A549 (cell line): ENCODE measurements at regions not wholly inside any gene's neighbourhood (a gene's known extent, or its start where the extent isn't known, plus 50 kb on each side); places are given as distances from the start of the nearest gene placed in this dataset.

Experiments
- SMC3 ChIP-seq: fragments of >200 bp; sonication (Bioruptor Twin); formaldehyde crosslinking; IDR thresholded peaks from 3 replicates; pipeline ENCODE4 v1.6.1; 2018; ENCODE audit warnings: inconsistent platforms
- TF ChIP-seq, protein P1 (sequence below): fragments of >200 bp; sonication (Bioruptor Twin); formaldehyde crosslinking; IDR thresholded peaks from 3 replicates; pipeline ENCODE4 v1.5.1; 2016

DNA sequence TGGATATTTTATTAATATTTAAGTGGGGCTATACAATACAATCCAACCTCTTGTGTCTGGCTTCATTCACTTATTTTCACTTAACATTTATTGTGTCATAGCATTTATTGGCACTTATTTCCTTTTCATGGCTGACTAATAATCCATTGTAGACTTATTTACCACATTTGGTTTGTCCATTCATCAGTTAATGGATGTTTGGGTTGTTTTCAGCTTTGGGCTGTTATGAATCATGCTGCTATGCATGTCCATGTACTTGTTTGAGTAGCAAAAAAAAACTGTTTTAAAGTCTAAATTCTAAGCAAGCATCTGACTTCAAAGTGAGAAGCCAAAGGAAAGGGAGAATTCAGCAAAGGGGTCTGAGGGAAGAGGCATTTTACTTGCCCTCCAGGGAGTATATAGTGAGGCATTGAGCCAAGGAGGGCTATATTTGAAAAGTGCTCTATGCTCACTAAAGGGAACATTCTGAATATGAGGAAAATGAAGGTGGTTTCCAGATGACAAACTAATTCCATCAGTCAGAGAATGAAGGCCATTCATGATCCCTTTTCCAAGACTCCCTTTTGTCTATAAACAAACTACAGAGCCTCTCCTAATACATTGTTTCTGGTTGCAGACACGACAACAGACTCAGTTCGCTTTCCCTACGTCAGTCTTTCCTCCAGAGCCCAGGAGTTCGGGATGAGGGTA lies 532.8 kb upstream of the KLF4 start:
- TF ChIP-seq, protein P1, sequence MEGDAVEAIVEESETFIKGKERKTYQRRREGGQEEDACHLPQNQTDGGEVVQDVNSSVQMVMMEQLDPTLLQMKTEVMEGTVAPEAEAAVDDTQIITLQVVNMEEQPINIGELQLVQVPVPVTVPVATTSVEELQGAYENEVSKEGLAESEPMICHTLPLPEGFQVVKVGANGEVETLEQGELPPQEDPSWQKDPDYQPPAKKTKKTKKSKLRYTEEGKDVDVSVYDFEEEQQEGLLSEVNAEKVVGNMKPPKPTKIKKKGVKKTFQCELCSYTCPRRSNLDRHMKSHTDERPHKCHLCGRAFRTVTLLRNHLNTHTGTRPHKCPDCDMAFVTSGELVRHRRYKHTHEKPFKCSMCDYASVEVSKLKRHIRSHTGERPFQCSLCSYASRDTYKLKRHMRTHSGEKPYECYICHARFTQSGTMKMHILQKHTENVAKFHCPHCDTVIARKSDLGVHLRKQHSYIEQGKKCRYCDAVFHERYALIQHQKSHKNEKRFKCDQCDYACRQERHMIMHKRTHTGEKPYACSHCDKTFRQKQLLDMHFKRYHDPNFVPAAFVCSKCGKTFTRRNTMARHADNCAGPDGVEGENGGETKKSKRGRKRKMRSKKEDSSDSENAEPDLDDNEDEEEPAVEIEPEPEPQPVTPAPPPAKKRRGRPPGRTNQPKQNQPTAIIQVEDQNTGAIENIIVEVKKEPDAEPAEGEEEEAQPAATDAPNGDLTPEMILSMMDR = no peak
- no peak for TF ChIP-seq SMC3
